CD4-positive, alpha-beta memory T cell (primary cell): ENCODE measurements at regions not wholly inside any gene's neighbourhood (a gene's known extent, or its start where the extent isn't known, plus 50 kb on each side); places are given as distances from the start of the nearest gene placed in this dataset.

Experiments used
- CTCF ChIA-PET: fragments of 350-600 bp; sonication (Branson Sonifier 250); formaldehyde crosslinking; loops from one replicate; lab custom pipeline; 2021; ENCODE audit warnings: inconsistent platforms; ENCODE audit not compliant: partially characterized antibody; lab: Charles Lee
- POLR2A ChIA-PET: fragments of 350-600 bp; sonication (Branson Sonifier 250); formaldehyde crosslinking; loops from one replicate; lab custom pipeline; 2021; ENCODE audit not compliant: partially characterized antibody; lab: Charles Lee
- DNase-seq, 5 donors: peaks; one replicate each; pipeline versions ENCODE4 v3.0.0 to v3.0.0-alpha.2; 2020 to 2022; ENCODE audit warnings: mixed read lengths in 1 of 5
- H3K27ac ChIP-seq: one replicate; pipeline ENCODE4 v1.7.0; 2013; ENCODE audit warnings: low read depth, low read length
- H3K27me3 ChIP-seq: 2 replicates; pipeline ENCODE4 v1.7.0; 2013; ENCODE audit warnings: mild to moderate bottlenecking, low read length, moderate library complexity; ENCODE audit not compliant: insufficient read depth
- H3K36me3 ChIP-seq: 2 replicates; pipeline ENCODE4 v1.7.0; 2013; ENCODE audit warnings: mild to moderate bottlenecking, low read length, moderate library complexity; ENCODE audit not compliant: insufficient read depth
- H3K4me1 ChIP-seq: 2 replicates; pipeline ENCODE4 v1.7.0; 2013; ENCODE audit warnings: mild to moderate bottlenecking, low read length, moderate library complexity; ENCODE audit not compliant: insufficient read depth
- H3K4me3 ChIP-seq, 2 donors: one replicate each; pipeline ENCODE4 v1.7.0; 2013; ENCODE audit warnings: low read length in 2 of 2, mild to moderate bottlenecking in 1 of 2
- H3K9me3 ChIP-seq, 2 donors: one replicate each; pipeline ENCODE4 v1.7.0; 2013; ENCODE audit warnings: low read length in 2 of 2, control low read depth in 1 of 2; ENCODE audit not compliant: control insufficient read depth in 1 of 2
- H3K27ac Mint-ChIP-seq, 7 donors: one replicate each; pipeline ENCODE4 v1.8.0; 2020 to 2021; ENCODE audit warnings: mixed read lengths in 7 of 7, mild to moderate bottlenecking in 6 of 7, inconsistent platforms in 3 of 7, moderate library complexity in 3 of 7
- H3K27me3 Mint-ChIP-seq, 2 donors: one replicate each; pipeline ENCODE4 v1.8.0; 2020 to 2021; ENCODE audit warnings: mixed read lengths in 2 of 2
- H3K36me3 Mint-ChIP-seq, 2 donors: one replicate each; pipeline ENCODE4 v1.8.0; 2020 to 2021; ENCODE audit warnings: mixed read lengths in 2 of 2, inconsistent platforms in 1 of 2, mild to moderate bottlenecking in 1 of 2
- H3K4me1 Mint-ChIP-seq, 4 donors: one replicate each; pipeline ENCODE4 v1.8.0; 2020 to 2021; ENCODE audit warnings: mixed read lengths in 4 of 4, mild to moderate bottlenecking in 1 of 4
- H3K4me3 Mint-ChIP-seq, 8 donors: one replicate each; pipeline ENCODE4 v1.8.0; 2020 to 2021; ENCODE audit warnings: mixed read lengths in 8 of 8, mild to moderate bottlenecking in 7 of 8, moderate library complexity in 6 of 8, inconsistent platforms in 3 of 8
- H3K9me3 Mint-ChIP-seq, 8 donors: one replicate each; pipeline ENCODE4 v1.8.0; 2020 to 2021; ENCODE audit warnings: mixed read lengths in 8 of 8, mild to moderate bottlenecking in 5 of 8, inconsistent platforms in 3 of 8, moderate library complexity in 1 of 8
- intact Hi-C: fragments of 100-400 bp; cut with micrococcal nuclease; formaldehyde crosslinking; loops from one replicate; pipeline ENCODE4 v1.15.1; 2023

DNA sequence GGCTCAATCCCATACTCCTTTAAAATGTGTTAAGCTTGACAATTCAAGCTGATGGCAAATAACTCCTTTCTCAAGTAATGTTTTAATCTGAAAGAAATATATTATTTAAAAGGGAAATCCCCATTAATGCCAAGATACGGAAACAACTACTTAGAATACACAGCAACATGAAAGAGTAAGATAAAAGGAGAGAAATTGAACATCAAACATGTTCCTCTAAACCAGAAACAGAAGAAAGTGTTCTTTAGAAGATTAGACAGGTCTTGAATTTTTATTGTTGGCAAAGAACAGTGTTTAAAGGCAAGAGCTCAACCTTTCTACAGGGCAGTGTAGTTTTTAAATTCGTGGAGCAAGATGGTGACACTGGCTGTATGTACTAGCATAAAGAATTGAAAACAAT lies 105.8 kb upstream of the NRIP1 start:
- ChIA-PET CTCF (interaction anchor here (1.1 kb wide), 1 partner anchor 382 kb away, joined by 5 read pairs; no protein-coding TSS in a partner anchor), POLR2A (no interaction called here)
- Histone ChIP-seq H3K36me3 (no peaks in the 10 kb centered on the region), H3K4me3 (no peak overlapping the region), H3K9me3 (no peaks in the 10 kb centered on the region), H3K27ac (no peak overlapping the region), H3K4me1 (no peaks in the 10 kb centered on the region), H3K27me3 (no peaks in the 10 kb centered on the region)
- Mint-ChIP-seq H3K9me3 (peaks cover 0 to 4% (median 0%) of the 10 kb centered on the region in 8 donors), H3K27ac (no peak overlapping the region), H3K36me3 (no peaks in the 10 kb centered on the region), H3K4me3 (no peak overlapping the region), H3K4me1 (peaks cover 0 to 4% (median under 1%) of the 10 kb centered on the region in 4 donors), H3K27me3 (peaks cover 1 to 6% of the 10 kb centered on the region in 2 donors)
- intact Hi-C loops, result no loop called here
- DNase-seq, result no peak

DNA sequence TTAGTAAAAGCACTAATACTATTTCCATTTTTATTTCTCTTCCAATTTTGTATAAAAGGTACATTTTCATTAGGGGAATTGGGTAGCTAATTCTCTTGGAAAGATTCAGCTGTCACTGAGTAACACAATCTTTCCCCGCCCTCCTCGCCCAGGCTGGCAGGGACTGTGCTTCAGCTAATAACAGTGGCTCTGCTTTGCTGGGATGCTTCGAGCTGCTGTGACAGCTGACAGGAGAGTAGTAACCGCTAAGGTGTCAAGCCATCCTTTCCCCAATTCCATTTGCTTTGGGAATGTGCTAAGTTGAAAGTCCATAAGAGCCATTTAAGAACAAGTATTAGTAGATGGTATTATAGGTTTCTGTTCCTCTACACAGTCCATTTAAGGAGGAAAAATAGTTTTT lies 106.7 kb upstream of the NRIP1 start:
- H3K4me1 ChIP-seq, result no peaks in the 10 kb centered on the region
- Mint-ChIP-seq H3K27me3 (peaks cover 2 to 3% of the 10 kb centered on the region in 2 donors), H3K4me3 (no peak overlapping the region), H3K4me1 (peaks cover 0 to 4% (median under 1%) of the 10 kb centered on the region in 4 donors), H3K9me3 (peaks cover 0 to 4% (median 0%) of the 10 kb centered on the region in 8 donors), H3K27ac (no peak overlapping the region), H3K36me3 (no peaks in the 10 kb centered on the region)
- H3K27ac ChIP-seq, result no peak overlapping the region
- no peaks in the 10 kb centered on the region for H3K9me3 ChIP-seq
- no peak for DNase-seq
- CTCF ChIA-PET, result no interaction called here
- no peaks in the 10 kb centered on the region for H3K36me3 ChIP-seq
- POLR2A ChIA-PET, result no interaction called here
- H3K27me3 ChIP-seq, result no peaks in the 10 kb centered on the region
- intact Hi-C loops, result no loop called here
- H3K4me3 ChIP-seq, result no peak overlapping the region

- H3K4me3 Mint-ChIP-seq, result no peak overlapping the region
- H3K4me1 ChIP-seq, result no peaks in the 10 kb centered on the region
- intact Hi-C loops, result no loop called here
- ChIA-PET CTCF (no interaction called here), POLR2A (no interaction called here)
- H3K27ac ChIP-seq, result no peak overlapping the region
- peaks cover 2% of the 10 kb centered on the region in 2 donors for H3K27me3 Mint-ChIP-seq
- H3K9me3 Mint-ChIP-seq, result peaks cover 0 to 4% (median 0%) of the 10 kb centered on the region in 8 donors
- H3K9me3 ChIP-seq, result no peaks in the 10 kb centered on the region
- no peaks in the 10 kb centered on the region for H3K36me3 Mint-ChIP-seq
- no peak for DNase-seq
- peaks cover 0 to 4% (median under 1%) of the 10 kb centered on the region in 4 donors for H3K4me1 Mint-ChIP-seq
- H3K27me3 ChIP-seq, result no peaks in the 10 kb centered on the region
- H3K36me3 ChIP-seq, result no peaks in the 10 kb centered on the region
- no peak overlapping the region for H3K4me3 ChIP-seq
- H3K27ac Mint-ChIP-seq, result no peak overlapping the region
Observed at GRCh38 chr21:15172963-15173362, 108.2 kb upstream of the NRIP1 start.

DNA sequence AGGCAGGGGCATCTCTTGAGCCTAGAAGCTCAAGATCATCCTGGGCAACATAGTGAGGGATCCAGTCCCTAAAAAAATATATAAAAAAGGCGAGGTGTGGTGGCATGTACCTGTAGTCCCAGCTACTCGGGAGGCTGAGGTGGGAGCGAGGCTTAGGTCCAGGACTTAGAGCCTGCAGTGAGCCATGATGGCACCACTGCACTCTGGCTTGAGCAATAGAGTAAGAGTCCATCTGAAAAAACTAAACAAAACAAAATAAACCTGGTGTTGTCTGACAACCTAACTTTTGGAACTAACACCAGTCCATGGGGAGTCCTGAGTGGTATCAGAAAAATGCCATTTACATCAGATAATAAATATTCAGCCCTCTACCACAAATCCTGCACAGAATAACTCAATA lies 110.1 kb upstream of the NRIP1 start:
- Mint-ChIP-seq H3K27me3 (peaks cover 0 to 2% of the 10 kb centered on the region in 2 donors), H3K4me3 (no peak overlapping the region), H3K27ac (no peak overlapping the region), H3K4me1 (peaks cover 0 to 4% (median under 1%) of the 10 kb centered on the region in 4 donors), H3K9me3 (no peaks in the 10 kb centered on the region), H3K36me3 (no peaks in the 10 kb centered on the region)
- DNase-seq, result no peak
- POLR2A ChIA-PET, result no interaction called here
- intact Hi-C loops, result no loop called here
- no peak overlapping the region for H3K4me3 ChIP-seq
- H3K4me1 ChIP-seq, result no peaks in the 10 kb centered on the region
- H3K36me3 ChIP-seq, result no peaks in the 10 kb centered on the region
- H3K27ac ChIP-seq, result no peak overlapping the region
- no peaks in the 10 kb centered on the region for H3K9me3 ChIP-seq
- no peaks in the 10 kb centered on the region for H3K27me3 ChIP-seq
- CTCF ChIA-PET, result no interaction called here

GRCh38 chr21:15182731-15183130 lies 117.9 kb upstream of the NRIP1 start:
- Mint-ChIP-seq H3K9me3 (peaks cover 0 to 8% (median 0%) of the 10 kb centered on the region in 8 donors), H3K4me1 (no peaks in the 10 kb centered on the region), H3K27me3 (peaks cover 0 to 1% of the 10 kb centered on the region in 2 donors)

DNA sequence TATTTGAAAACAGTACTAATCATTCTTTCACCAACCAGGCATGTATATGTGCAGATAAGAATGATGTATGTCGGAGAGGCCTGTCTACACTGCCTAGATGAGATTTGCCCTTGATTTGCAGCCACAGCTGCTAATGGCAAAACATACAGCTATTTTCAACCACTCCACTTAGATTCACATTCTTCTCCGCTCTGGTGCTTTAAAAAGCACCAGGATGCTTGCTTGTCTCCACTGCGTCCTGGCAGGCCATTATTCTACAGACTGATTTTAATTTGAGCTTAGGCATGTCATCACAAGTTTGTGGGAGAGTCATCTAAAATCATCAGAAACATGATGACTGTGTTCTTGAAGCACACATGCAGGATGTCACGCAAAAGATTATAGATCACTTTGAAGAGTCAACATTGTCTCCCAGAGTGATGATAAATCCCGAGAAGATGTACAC lies 119.0 kb upstream of the NRIP1 start:
- no peaks in the 10 kb centered on the region for H3K9me3 ChIP-seq
- H3K27me3 ChIP-seq, result no peaks in the 10 kb centered on the region
- intact Hi-C loops, result no loop called here
- Mint-ChIP-seq H3K4me1 (no peaks in the 10 kb centered on the region), H3K27me3 (peaks cover 0 to 3% of the 10 kb centered on the region in 2 donors), H3K4me3 (no peak overlapping the region), H3K9me3 (peaks cover 0 to 8% (median 0%) of the 10 kb centered on the region in 8 donors), H3K36me3 (no peaks in the 10 kb centered on the region), H3K27ac (no peak overlapping the region)
- ChIA-PET CTCF (no interaction called here), POLR2A (no interaction called here)
- no peaks in the 10 kb centered on the region for H3K4me1 ChIP-seq
- DNase-seq, result no peak
- no peak overlapping the region for H3K4me3 ChIP-seq
- H3K27ac ChIP-seq, result no peak overlapping the region
- H3K36me3 ChIP-seq, result no peaks in the 10 kb centered on the region

More at GRCh38 chr21:15182731-15183130, 117.9 kb upstream of the NRIP1 start:
- no peak overlapping the region for H3K4me3 Mint-ChIP-seq
- Histone ChIP-seq H3K4me3 (no peak overlapping the region), H3K27me3 (no peaks in the 10 kb centered on the region), H3K27ac (no peak overlapping the region), H3K4me1 (no peaks in the 10 kb centered on the region), H3K9me3 (no peaks in the 10 kb centered on the region), H3K36me3 (no peaks in the 10 kb centered on the region)
- H3K36me3 Mint-ChIP-seq, result no peaks in the 10 kb centered on the region
- ChIA-PET POLR2A (no interaction called here), CTCF (no interaction called here)
- H3K27ac Mint-ChIP-seq, result no peak overlapping the region
- intact Hi-C loops, result no loop called here
- DNase-seq, result no peak

DNA sequence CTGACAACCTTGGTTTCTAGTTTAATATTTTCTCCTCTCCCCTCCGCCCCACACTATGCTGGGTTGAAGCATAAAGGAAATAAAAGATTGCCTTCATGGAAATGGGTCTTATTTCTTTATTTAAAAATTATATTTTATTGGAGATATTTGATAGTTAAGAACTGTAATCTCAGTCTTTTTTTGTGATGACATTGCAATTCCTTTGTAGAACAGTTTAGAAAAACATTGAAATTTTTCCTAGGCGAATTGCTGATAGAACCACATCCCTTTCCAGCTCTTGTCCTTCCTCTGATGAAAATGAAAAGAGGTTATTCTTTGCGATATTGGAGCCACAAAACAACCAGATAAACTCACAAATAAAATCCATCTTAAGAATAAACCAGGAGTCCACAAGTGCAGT lies 125.6 kb upstream of the NRIP1 start:
- intact Hi-C loops, result no loop called here
- Mint-ChIP-seq H3K27me3 (peaks cover 3 to 4% of the 10 kb centered on the region in 2 donors), H3K4me1 (no peaks in the 10 kb centered on the region), H3K27ac (no peak overlapping the region), H3K4me3 (no peak overlapping the region), H3K36me3 (no peaks in the 10 kb centered on the region), H3K9me3 (no peaks in the 10 kb centered on the region)
- ChIA-PET POLR2A (no interaction called here), CTCF (no interaction called here)
- DNase-seq, result no peak
- Histone ChIP-seq H3K27me3 (no peaks in the 10 kb centered on the region), H3K27ac (no peak overlapping the region), H3K36me3 (no peaks in the 10 kb centered on the region), H3K9me3 (no peaks in the 10 kb centered on the region), H3K4me3 (no peak overlapping the region), H3K4me1 (no peaks in the 10 kb centered on the region)

- Histone ChIP-seq H3K27ac (no peak overlapping the region), H3K36me3 (no peaks in the 10 kb centered on the region), H3K9me3 (no peaks in the 10 kb centered on the region), H3K4me3 (no peak overlapping the region), H3K4me1 (no peaks in the 10 kb centered on the region), H3K27me3 (no peaks in the 10 kb centered on the region)
- Mint-ChIP-seq H3K36me3 (no peaks in the 10 kb centered on the region), H3K27ac (no peak overlapping the region), H3K4me3 (no peak overlapping the region), H3K27me3 (peaks cover 3 to 4% of the 10 kb centered on the region in 2 donors), H3K9me3 (no peaks in the 10 kb centered on the region), H3K4me1 (no peaks in the 10 kb centered on the region)
- ChIA-PET CTCF (no interaction called here), POLR2A (no interaction called here)
- DNase-seq, result no peak
- intact Hi-C loops, result no loop called here
Observed at GRCh38 chr21:15190837-15191236, 126.0 kb upstream of the NRIP1 start.
